Activated T-cell treated with anti-CD3 and anti-CD28 coated beads, Interleukin-2, amount 50 U/mL, for 4 hours (primary cell): ENCODE measurements at regions not wholly inside any gene's neighbourhood (a gene's known extent, or its start where the extent isn't known, plus 50 kb on each side); places are given as distances from the start of the nearest gene placed in this dataset.

ENCODE experiments used
- ATAC-seq, 2 donors: fragments of 200-7000 bp; cut with Tn5 transposase; one replicate each; pipeline ENCODE4 v1.10.0; 2021
- DNase-seq: peaks from one replicate; pipeline ENCODE4 v3.0.0-alpha.2; 2020
- H3K27me3 Mint-ChIP-seq: one replicate; pipeline ENCODE4 v1.8.0; 2021; ENCODE audit warnings: low read depth, mixed read lengths
- H3K36me3 Mint-ChIP-seq: one replicate; pipeline ENCODE4 v1.8.0; 2022; ENCODE audit warnings: mixed read lengths; ENCODE audit not compliant: insufficient read depth
- H3K4me1 Mint-ChIP-seq: one replicate; pipeline ENCODE4 v1.8.0; 2021; ENCODE audit warnings: low read depth, mixed read lengths
- H3K4me3 Mint-ChIP-seq: one replicate; pipeline ENCODE4 v1.8.0; 2021; ENCODE audit warnings: mild to moderate bottlenecking, moderate library complexity, mixed read lengths
- H3K9me3 Mint-ChIP-seq: one replicate; pipeline ENCODE4 v1.8.0; 2021; ENCODE audit warnings: mixed read lengths

GRCh38 chr13:82947191-82947621 lies 935.1 kb downstream of the SLITRK1 start:
- no peak for ATAC-seq
- H3K27me3 Mint-ChIP-seq = no peaks in the 10 kb centered on the region
- H3K4me1 Mint-ChIP-seq = no peaks in the 10 kb centered on the region
- H3K4me3 Mint-ChIP-seq = no peak overlapping the region
- DNase-seq = no peak
- H3K9me3 Mint-ChIP-seq = peaks cover 17% of the 10 kb centered on the region
- no peaks in the 10 kb centered on the region for H3K36me3 Mint-ChIP-seq

- no peak overlapping the region for H3K4me3 Mint-ChIP-seq
- peaks cover 7% of the 10 kb centered on the region for H3K9me3 Mint-ChIP-seq
- H3K36me3 Mint-ChIP-seq = no peaks in the 10 kb centered on the region
- no peaks in the 10 kb centered on the region for H3K4me1 Mint-ChIP-seq
- DNase-seq (no peak), ATAC-seq (no peak)
- H3K27me3 Mint-ChIP-seq = no peaks in the 10 kb centered on the region
These were observed 943.6 kb downstream of the SLITRK1 start for GRCh38 chr13:82938644-82939043.

- Mint-ChIP-seq H3K9me3 (peaks cover 3% of the 10 kb centered on the region), H3K27me3 (no peaks in the 10 kb centered on the region), H3K4me3 (no peak overlapping the region)
These were observed 948.3 kb downstream of the SLITRK1 start for GRCh38 chr13:82934000-82934399.

GRCh38 chr13:82925114-82925513 lies 957.2 kb downstream of the SLITRK1 start:
- DNase-seq (no peak), ATAC-seq (no peak)
- no peak overlapping the region for H3K4me3 Mint-ChIP-seq
- no peaks in the 10 kb centered on the region for H3K36me3 Mint-ChIP-seq
- H3K9me3 Mint-ChIP-seq = peaks cover 3% of the 10 kb centered on the region
- H3K4me1 Mint-ChIP-seq = no peaks in the 10 kb centered on the region
- no peaks in the 10 kb centered on the region for H3K27me3 Mint-ChIP-seq

More at GRCh38 chr13:82934000-82934399, 948.3 kb downstream of the SLITRK1 start:
- Mint-ChIP-seq H3K4me1 (no peaks in the 10 kb centered on the region), H3K36me3 (no peaks in the 10 kb centered on the region)
- no peak for DNase-seq
- no peak for ATAC-seq

- Mint-ChIP-seq H3K4me1 (no peaks in the 10 kb centered on the region), H3K9me3 (peaks cover 7% of the 10 kb centered on the region), H3K27me3 (no peaks in the 10 kb centered on the region), H3K4me3 (no peak overlapping the region), H3K36me3 (no peaks in the 10 kb centered on the region)
- DNase-seq = no peak
- no peak for ATAC-seq
These were observed 964.3 kb downstream of the SLITRK1 start for GRCh38 chr13:82917984-82918383.

GRCh38 chr13:82912564-82912963 lies 969.7 kb downstream of the SLITRK1 start:
- no peak for DNase-seq
- Mint-ChIP-seq H3K9me3 (peaks cover 4% of the 10 kb centered on the region), H3K4me1 (no peaks in the 10 kb centered on the region), H3K27me3 (no peaks in the 10 kb centered on the region), H3K4me3 (no peak overlapping the region), H3K36me3 (no peaks in the 10 kb centered on the region)
- ATAC-seq = no peak

GRCh38 chr13:82905071-82905470 lies 977.2 kb downstream of the SLITRK1 start:
- Mint-ChIP-seq H3K27me3 (no peaks in the 10 kb centered on the region), H3K4me1 (no peaks in the 10 kb centered on the region), H3K36me3 (no peaks in the 10 kb centered on the region), H3K4me3 (no peak overlapping the region), H3K9me3 (peaks cover 6% of the 10 kb centered on the region)
- DNase-seq = no peak
- no peak for ATAC-seq

GRCh38 chr13:82900453-82900852 lies 981.8 kb downstream of the SLITRK1 start:
- H3K9me3 Mint-ChIP-seq = peaks cover 11% of the 10 kb centered on the region

GRCh38 chr13:82898586-82898985 lies 983.7 kb downstream of the SLITRK1 start:
- H3K4me3 Mint-ChIP-seq = no peak overlapping the region
- DNase-seq (no peak), ATAC-seq (no peak)
- peaks cover 11% of the 10 kb centered on the region for H3K9me3 Mint-ChIP-seq
- H3K27me3 Mint-ChIP-seq = no peaks in the 10 kb centered on the region
- H3K4me1 Mint-ChIP-seq = no peaks in the 10 kb centered on the region
- no peaks in the 10 kb centered on the region for H3K36me3 Mint-ChIP-seq

More at GRCh38 chr13:82900453-82900852, 981.8 kb downstream of the SLITRK1 start:
- Mint-ChIP-seq H3K27me3 (no peaks in the 10 kb centered on the region), H3K4me3 (no peak overlapping the region), H3K4me1 (no peaks in the 10 kb centered on the region), H3K36me3 (no peaks in the 10 kb centered on the region)
- ATAC-seq = no peak
- no peak for DNase-seq

- no peak for ATAC-seq
- peaks cover 2% of the 10 kb centered on the region for H3K9me3 Mint-ChIP-seq
- no peak overlapping the region for H3K4me3 Mint-ChIP-seq
- DNase-seq = no peak
- H3K36me3 Mint-ChIP-seq = no peaks in the 10 kb centered on the region
- H3K27me3 Mint-ChIP-seq = no peaks in the 10 kb centered on the region
- no peaks in the 10 kb centered on the region for H3K4me1 Mint-ChIP-seq
These were observed 1002.4 kb downstream of the SLITRK1 start for GRCh38 chr13:82879921-82880320.

GRCh38 chr13:82878536-82878935 lies 1003.7 kb downstream of the SLITRK1 start:
- H3K4me1 Mint-ChIP-seq = no peaks in the 10 kb centered on the region

GRCh38 chr13:82867284-82867683 lies 1015.0 kb downstream of the SLITRK1 start:
- DNase-seq (no peak), ATAC-seq (no peak)
- H3K4me1 Mint-ChIP-seq = no peaks in the 10 kb centered on the region
- H3K36me3 Mint-ChIP-seq = no peaks in the 10 kb centered on the region
- no peaks in the 10 kb centered on the region for H3K27me3 Mint-ChIP-seq
- peaks cover 13% of the 10 kb centered on the region for H3K9me3 Mint-ChIP-seq
- H3K4me3 Mint-ChIP-seq = no peak overlapping the region

More at GRCh38 chr13:82878536-82878935, 1003.7 kb downstream of the SLITRK1 start:
- DNase-seq = no peak
- ATAC-seq = no peak
- Mint-ChIP-seq H3K9me3 (peaks cover 7% of the 10 kb centered on the region), H3K27me3 (no peaks in the 10 kb centered on the region), H3K4me3 (no peak overlapping the region), H3K36me3 (no peaks in the 10 kb centered on the region)

- Mint-ChIP-seq H3K9me3 (peaks cover 11% of the 10 kb centered on the region), H3K4me3 (no peak overlapping the region), H3K36me3 (no peaks in the 10 kb centered on the region), H3K27me3 (no peaks in the 10 kb centered on the region), H3K4me1 (no peaks in the 10 kb centered on the region)
- ATAC-seq (no peak), DNase-seq (no peak)
These were observed 1031.6 kb downstream of the SLITRK1 start for GRCh38 chr13:82850644-82851043.

GRCh38 chr13:82848766-82849165 lies 1033.5 kb downstream of the SLITRK1 start:
- ATAC-seq = no peak
- H3K4me1 Mint-ChIP-seq = no peaks in the 10 kb centered on the region
- no peak for DNase-seq
- no peaks in the 10 kb centered on the region for H3K36me3 Mint-ChIP-seq
- peaks cover 11% of the 10 kb centered on the region for H3K9me3 Mint-ChIP-seq
- H3K27me3 Mint-ChIP-seq = no peaks in the 10 kb centered on the region
- no peak overlapping the region for H3K4me3 Mint-ChIP-seq

GRCh38 chr13:82847595-82847994 lies 1034.7 kb downstream of the SLITRK1 start:
- no peaks in the 10 kb centered on the region for H3K4me1 Mint-ChIP-seq
- peaks cover 10% of the 10 kb centered on the region for H3K9me3 Mint-ChIP-seq
- H3K36me3 Mint-ChIP-seq = no peaks in the 10 kb centered on the region
- no peak overlapping the region for H3K4me3 Mint-ChIP-seq
- ATAC-seq = no peak
- DNase-seq = no peak
- no peaks in the 10 kb centered on the region for H3K27me3 Mint-ChIP-seq

GRCh38 chr13:82833923-82834322 lies 1048.4 kb downstream of the SLITRK1 start:
- H3K4me1 Mint-ChIP-seq = no peaks in the 10 kb centered on the region
- peaks cover 11% of the 10 kb centered on the region for H3K9me3 Mint-ChIP-seq
- no peaks in the 10 kb centered on the region for H3K36me3 Mint-ChIP-seq
- H3K27me3 Mint-ChIP-seq = no peaks in the 10 kb centered on the region
- no peak for ATAC-seq
- DNase-seq = no peak
- H3K4me3 Mint-ChIP-seq = no peak overlapping the region
